ENCODE measurements at regions not wholly inside any gene's neighbourhood (a gene's known extent, or its start where the extent isn't known, plus 50 kb on each side); places are given as distances from the start of the nearest gene placed in this dataset.
"Not testable (repeated sequence)": the region's sequence is repeated elsewhere in the genome, so short reads cannot be mapped to it uniquely, and the experiment has no call there.

- Histone ChIP-seq H3K4me3 (ENCODE audit: low read length in 3 of 3) (no peak overlapping the region), H3K36me3 (ENCODE audit: control insufficient read depth in 2 of 3, insufficient read depth in 3 of 3, low read length in 3 of 3) (no peaks in the 10 kb centered on the region), H3K9me3 (ENCODE audit: control insufficient read depth in 2 of 3, insufficient read depth in 1 of 3, low read length in 3 of 3) (no peaks in the 10 kb centered on the region), H3K27me3 (ENCODE audit: control insufficient read depth, insufficient read depth, low read length) (no peaks in the 10 kb centered on the region), H3K4me1 (ENCODE audit: control insufficient read depth in 2 of 3, insufficient read depth in 2 of 3, low read depth in 1 of 3, low read length in 3 of 3) (no peaks in the 10 kb centered on the region), H3K27ac (ENCODE audit: low read depth in 2 of 2, low read length in 2 of 2) (no peak overlapping the region), H3K9ac (ENCODE audit: low read length in 3 of 3) (no peak overlapping the region)
- intact Hi-C loops (cut with DNase I) = no loop called here
- DNase-seq (no peak), FAIRE-seq (no peak)
- TF ChIP-seq CTCF (IDR thresholded peaks at IDR 0.05; ENCODE audit: borderline replicate concordance, extremely low read depth, insufficient read depth) = no peak
These were observed 179.8 kb downstream of the COG6 start for GRCh38 chr13:39835253-39835652.

GRCh38 chr13:39836038-39836437 is 180.6 kb downstream of the COG6 start:
- TF ChIP-seq CTCF (IDR thresholded peaks at IDR 0.05; ENCODE audit: borderline replicate concordance, extremely low read depth, insufficient read depth) = no peak
- Histone ChIP-seq H3K36me3 (ENCODE audit: control insufficient read depth in 2 of 3, insufficient read depth in 3 of 3, low read length in 3 of 3) (no peaks in the 10 kb centered on the region), H3K9me3 (ENCODE audit: control insufficient read depth in 2 of 3, insufficient read depth in 1 of 3, low read length in 3 of 3) (no peaks in the 10 kb centered on the region), H3K9ac (ENCODE audit: low read length in 3 of 3) (no peak overlapping the region), H3K27ac (ENCODE audit: low read depth in 2 of 2, low read length in 2 of 2) (no peak overlapping the region), H3K4me3 (ENCODE audit: low read length in 3 of 3) (no peak overlapping the region), H3K4me1 (ENCODE audit: control insufficient read depth in 2 of 3, insufficient read depth in 2 of 3, low read depth in 1 of 3, low read length in 3 of 3) (no peaks in the 10 kb centered on the region), H3K27me3 (ENCODE audit: control insufficient read depth, insufficient read depth, low read length) (no peaks in the 10 kb centered on the region)
- DNase-seq (no peak), FAIRE-seq (no peak)
- intact Hi-C loops (cut with DNase I) = no loop called here

- H3K4me3 ChIP-seq (ENCODE audit: low read length in 3 of 3); H3K27ac ChIP-seq (ENCODE audit: low read depth in 2 of 2, low read length in 2 of 2); FAIRE-seq; H3K4me1 ChIP-seq (ENCODE audit: control insufficient read depth in 2 of 3, insufficient read depth in 2 of 3, low read depth in 1 of 3, low read length in 3 of 3); H3K36me3 ChIP-seq (ENCODE audit: control insufficient read depth in 2 of 3, insufficient read depth in 3 of 3, low read length in 3 of 3); DNase-seq; intact Hi-C loops (cut with DNase I); H3K9me3 ChIP-seq (ENCODE audit: control insufficient read depth in 2 of 3, insufficient read depth in 1 of 3, low read length in 3 of 3); H3K27me3 ChIP-seq (ENCODE audit: control insufficient read depth, insufficient read depth, low read length); H3K9ac ChIP-seq (ENCODE audit: low read length in 3 of 3): not testable (repeated sequence)
These were observed 182.4 kb downstream of the COG6 start for GRCh38 chr13:39837866-39838265.

- Histone ChIP-seq H3K36me3 (ENCODE audit: control insufficient read depth in 2 of 3, insufficient read depth in 3 of 3, low read length in 3 of 3) (no peaks in the 10 kb centered on the region), H3K27ac (ENCODE audit: low read depth in 2 of 2, low read length in 2 of 2) (no peak overlapping the region), H3K4me1 (ENCODE audit: control insufficient read depth in 2 of 3, insufficient read depth in 2 of 3, low read depth in 1 of 3, low read length in 3 of 3) (no peaks in the 10 kb centered on the region), H3K27me3 (ENCODE audit: control insufficient read depth, insufficient read depth, low read length) (no peaks in the 10 kb centered on the region), H3K4me3 (ENCODE audit: low read length in 3 of 3) (no peak overlapping the region), H3K9ac (ENCODE audit: low read length in 3 of 3) (no peak overlapping the region), H3K9me3 (ENCODE audit: control insufficient read depth in 2 of 3, insufficient read depth in 1 of 3, low read length in 3 of 3) (no peaks in the 10 kb centered on the region)
- DNase-seq = no peak
- intact Hi-C loops (cut with DNase I) = no loop called here
- FAIRE-seq = no peak
- no peak for TF ChIP-seq CTCF (IDR thresholded peaks at IDR 0.05; ENCODE audit: borderline replicate concordance, extremely low read depth, insufficient read depth)
These were observed 184.7 kb downstream of the COG6 start for GRCh38 chr13:39840201-39840600.
